ENCODE measurements at regions not wholly inside any gene's neighbourhood (a gene's known extent, or its start where the extent isn't known, plus 50 kb on each side); places are given as distances from the start of the nearest gene placed in this dataset.

DNA sequence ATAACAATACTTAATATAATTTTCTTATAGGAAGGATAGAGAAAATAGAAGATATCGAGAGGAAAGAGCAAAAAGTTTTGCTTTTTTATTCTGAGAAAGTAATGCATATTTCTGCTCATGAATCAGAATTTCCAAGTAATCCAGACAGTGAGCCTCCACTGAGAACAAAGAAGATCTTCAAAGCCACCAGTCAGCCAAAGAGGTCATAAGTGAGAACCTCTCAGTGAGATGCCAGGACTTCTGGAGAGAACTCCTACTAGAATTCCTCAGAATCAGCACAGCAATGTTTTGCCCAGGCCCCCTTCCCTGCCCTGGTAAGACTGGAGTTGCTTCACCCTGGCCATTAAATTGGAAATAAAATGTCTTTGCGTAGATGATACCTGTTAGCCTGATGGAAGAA, 254.4 kb upstream of the FAT4 start:
- CTCF ChIA-PET = no interaction called here

More for the DNA sequence above, 254.4 kb upstream of the FAT4 start:
- Histone ChIP-seq H3K27ac (ENCODE audit: insufficient read depth, low read depth, low read length) (no peak overlapping the region), H3K4me3 (replicated peaks in 1 of 3; ENCODE audit: insufficient read depth in 1 of 3, low read depth in 1 of 3, low read length in 3 of 3) (no peak overlapping the region), H3K4me2 (ENCODE audit: insufficient read depth, low read length) (no peak overlapping the region), H3K79me2 (ENCODE audit: control insufficient read depth, insufficient read depth, low read length) (no peaks in the 10 kb centered on the region), H3K9me3 (replicated peaks; ENCODE audit: control insufficient read depth, insufficient read depth, low read length) (no peaks in the 10 kb centered on the region), H4K20me1 (replicated peaks; ENCODE audit: control insufficient read depth, extremely low read depth, insufficient read depth, low read length) (no peaks in the 10 kb centered on the region), H3K4me1 (ENCODE audit: control insufficient read depth, extremely low read depth, insufficient read depth, low read length) (no peaks in the 10 kb centered on the region), H3K9me1 (replicated peaks; ENCODE audit: control insufficient read depth, extremely low read depth, insufficient read depth, low read length) (no peaks in the 10 kb centered on the region), H3K36me3 (ENCODE audit: control insufficient read depth in 2 of 2, extremely low read depth in 1 of 2, insufficient read depth in 2 of 2, low read length in 2 of 2) (no peaks in the 10 kb centered on the region), H2AFZ (ENCODE audit: low read depth, low read length) (no peak overlapping the region), H3K9ac (replicated peaks; ENCODE audit: extremely low read depth, insufficient read depth, low read length) (no peak overlapping the region), H3K27me3 (ENCODE audit: control insufficient read depth in 2 of 2, insufficient read depth in 2 of 2, low read length in 2 of 2) (no peaks in the 10 kb centered on the region)
- dilution Hi-C loops (cut with MboI; ENCODE audit: extremely low pct_ligation_motif_present, low sequenced_read_pairs) = no loop called here
- intact Hi-C loops (cut with micrococcal nuclease) = no loop called here
- BruUV-seq (replicated peaks) = no TSS peak
- DNase-seq (ENCODE audit: low read depth, low spot score) = no peak
- no peak for FAIRE-seq
- POLR2A ChIA-PET = no interaction called here
- no peak for TF ChIP-seq POLR2A (IDR thresholded peaks at IDR 0.05; ENCODE audit: low read depth, low read length)
- TF ChIP-seq FOS (IDR thresholded peaks at IDR 0.05; ENCODE audit: borderline replicate concordance, insufficient read depth, low read length) = no peak
- no peak for TF ChIP-seq POLR2AphosphoS5 (IDR thresholded peaks at IDR 0.05; ENCODE audit: insufficient read depth, low read depth, low read length)
- no peak for TF ChIP-seq MYC (IDR thresholded peaks at IDR 0.05; ENCODE audit: low read depth, low read length)
- TF ChIP-seq EZH2 (IDR thresholded peaks at IDR 0.05; ENCODE audit: borderline replicate concordance, low read depth, low read length, severe bottlenecking) = no peak
- TF ChIP-seq, protein P1, sequence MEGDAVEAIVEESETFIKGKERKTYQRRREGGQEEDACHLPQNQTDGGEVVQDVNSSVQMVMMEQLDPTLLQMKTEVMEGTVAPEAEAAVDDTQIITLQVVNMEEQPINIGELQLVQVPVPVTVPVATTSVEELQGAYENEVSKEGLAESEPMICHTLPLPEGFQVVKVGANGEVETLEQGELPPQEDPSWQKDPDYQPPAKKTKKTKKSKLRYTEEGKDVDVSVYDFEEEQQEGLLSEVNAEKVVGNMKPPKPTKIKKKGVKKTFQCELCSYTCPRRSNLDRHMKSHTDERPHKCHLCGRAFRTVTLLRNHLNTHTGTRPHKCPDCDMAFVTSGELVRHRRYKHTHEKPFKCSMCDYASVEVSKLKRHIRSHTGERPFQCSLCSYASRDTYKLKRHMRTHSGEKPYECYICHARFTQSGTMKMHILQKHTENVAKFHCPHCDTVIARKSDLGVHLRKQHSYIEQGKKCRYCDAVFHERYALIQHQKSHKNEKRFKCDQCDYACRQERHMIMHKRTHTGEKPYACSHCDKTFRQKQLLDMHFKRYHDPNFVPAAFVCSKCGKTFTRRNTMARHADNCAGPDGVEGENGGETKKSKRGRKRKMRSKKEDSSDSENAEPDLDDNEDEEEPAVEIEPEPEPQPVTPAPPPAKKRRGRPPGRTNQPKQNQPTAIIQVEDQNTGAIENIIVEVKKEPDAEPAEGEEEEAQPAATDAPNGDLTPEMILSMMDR (IDR thresholded peaks at IDR 0.05; ENCODE audit: extremely low read depth in 1 of 2, insufficient read depth in 1 of 2, low read depth in 1 of 2, low read length in 2 of 2) = no peak
- no peak for TF ChIP-seq JUN (IDR thresholded peaks at IDR 0.05; ENCODE audit: borderline replicate concordance, insufficient read depth, insufficient read length, low read depth)
- TF ChIP-seq GATA2 (IDR thresholded peaks at IDR 0.05; ENCODE audit: insufficient read depth, insufficient read length, low read depth, low read length) = no peak
- TF ChIP-seq, protein P2, sequence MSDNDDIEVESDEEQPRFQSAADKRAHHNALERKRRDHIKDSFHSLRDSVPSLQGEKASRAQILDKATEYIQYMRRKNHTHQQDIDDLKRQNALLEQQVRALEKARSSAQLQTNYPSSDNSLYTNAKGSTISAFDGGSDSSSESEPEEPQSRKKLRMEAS (IDR thresholded peaks at IDR 0.05; ENCODE audit: insufficient read depth, insufficient read length) = no peak
